Activated CD4-positive, alpha-beta T cell treated with anti-CD3 and anti-CD28 coated beads, Interleukin-2, amount 10 ng/mL, durations not matched to agents 24 days and 14 days (primary cell): ENCODE measurements at regions not wholly inside any gene's neighbourhood (a gene's known extent, or its start where the extent isn't known, plus 50 kb on each side); places are given as distances from the start of the nearest gene placed in this dataset.
A peak's percentile ranks its signal among the peaks of the same experiment; 100 is the strongest.

Experiments used
- DNase-seq: peaks from one replicate; pipeline ENCODE4 v3.0.0; 2022
- H3K27ac Mint-ChIP-seq: one replicate; pipeline ENCODE4 v1.8.0; 2022; ENCODE audit warnings: mild to moderate bottlenecking, mixed read lengths
- H3K27me3 Mint-ChIP-seq: one replicate; pipeline ENCODE4 v1.8.0; 2022; ENCODE audit warnings: mixed read lengths
- H3K36me3 Mint-ChIP-seq: one replicate; pipeline ENCODE4 v1.8.0; 2022; ENCODE audit warnings: low read depth, mild to moderate bottlenecking, mixed read lengths
- H3K4me1 Mint-ChIP-seq: one replicate; pipeline ENCODE4 v1.8.0; 2021; ENCODE audit warnings: mixed read lengths
- H3K4me3 Mint-ChIP-seq: one replicate; pipeline ENCODE4 v1.8.0; 2022; ENCODE audit warnings: mild to moderate bottlenecking, moderate library complexity, mixed read lengths
- H3K9me3 Mint-ChIP-seq: one replicate; pipeline ENCODE4 v1.8.0; 2021; ENCODE audit warnings: mixed read lengths
- intact Hi-C: fragments of 100-400 bp; cut with micrococcal nuclease; formaldehyde crosslinking; loops from one replicate; pipeline ENCODE4 v1.15.1; 2023

- Mint-ChIP-seq H3K9me3 (peaks cover 4% of the 10 kb centered on the region), H3K4me3 (no peak overlapping the region), H3K36me3 (no peaks in the 10 kb centered on the region), H3K4me1 (no peaks in the 10 kb centered on the region), H3K27ac (no peak overlapping the region), H3K27me3 (no peaks in the 10 kb centered on the region)
- intact Hi-C loops = no loop called here
- DNase-seq = no peak
Observed at GRCh38 chr1:233514946-233515391, 98.9 kb upstream of the KCNK1 start.

DNA sequence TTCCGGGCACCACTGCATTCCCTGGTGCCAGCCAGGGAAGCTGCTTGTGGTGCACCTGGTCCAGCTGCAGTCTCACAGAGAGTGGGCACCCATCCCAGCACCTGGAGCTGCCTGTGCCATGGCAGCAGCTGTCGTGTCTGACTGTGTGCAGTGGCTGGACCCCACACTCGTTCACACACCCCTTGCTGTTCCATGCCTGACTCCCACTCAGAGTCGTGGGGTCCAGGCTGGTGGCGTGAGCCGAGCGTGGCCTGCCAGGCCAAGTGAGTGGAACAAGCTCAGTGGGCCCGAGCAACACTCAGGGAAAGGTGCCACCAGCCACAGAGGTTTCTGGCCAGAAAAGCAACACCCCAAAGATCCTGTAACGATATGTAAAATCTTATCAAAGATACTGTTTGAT, 97.2 kb upstream of the KCNK1 start:
- H3K36me3 Mint-ChIP-seq = no peaks in the 10 kb centered on the region
- H3K9me3 Mint-ChIP-seq = peaks cover 4% of the 10 kb centered on the region
- H3K27me3 Mint-ChIP-seq = no peaks in the 10 kb centered on the region
- intact Hi-C loops = no loop called here
- DNase-seq = no peak
- H3K4me1 Mint-ChIP-seq = no peaks in the 10 kb centered on the region
- no peak overlapping the region for H3K27ac Mint-ChIP-seq
- no peak overlapping the region for H3K4me3 Mint-ChIP-seq

GRCh38 chr1:233518344-233518743, 95.6 kb upstream of the KCNK1 start:
- intact Hi-C loops = no loop called here
- peak; percentile 63 for DNase-seq
- Mint-ChIP-seq H3K9me3 (peaks cover 4% of the 10 kb centered on the region), H3K4me1 (no peaks in the 10 kb centered on the region), H3K4me3 (no peak overlapping the region), H3K27me3 (no peaks in the 10 kb centered on the region), H3K36me3 (no peaks in the 10 kb centered on the region), H3K27ac (no peak overlapping the region)

GRCh38 chr1:233520261-233521191, 93.4 kb upstream of the KCNK1 start:
- Mint-ChIP-seq H3K27ac (no peak overlapping the region), H3K4me1 (no peaks in the 10 kb centered on the region), H3K9me3 (peaks cover 4% of the 10 kb centered on the region), H3K36me3 (no peaks in the 10 kb centered on the region), H3K4me3 (no peak overlapping the region), H3K27me3 (no peaks in the 10 kb centered on the region)
- no peak for DNase-seq
- intact Hi-C loops = no loop called here

DNA sequence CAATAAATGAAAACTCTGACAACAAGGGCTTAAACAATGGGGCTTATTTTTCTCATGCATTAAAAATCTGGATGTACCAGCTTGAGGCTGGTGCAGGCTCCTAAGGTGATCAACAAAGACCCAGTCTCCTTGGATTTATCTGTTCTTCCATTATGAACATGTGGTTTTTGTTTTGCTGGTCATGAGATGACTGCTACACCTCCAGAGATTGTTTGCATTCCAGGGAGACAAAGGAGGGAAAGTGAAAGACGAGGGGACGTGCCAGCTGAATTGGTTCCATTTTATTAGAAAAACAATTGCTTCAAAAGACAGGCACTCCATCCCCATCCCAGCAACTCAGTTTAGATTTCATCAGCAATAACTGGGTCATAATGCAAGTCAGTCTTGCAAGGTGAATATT, 90.9 kb upstream of the KCNK1 start:
- DNase-seq = no peak
- Mint-ChIP-seq H3K36me3 (no peaks in the 10 kb centered on the region), H3K27me3 (no peaks in the 10 kb centered on the region), H3K4me1 (no peaks in the 10 kb centered on the region), H3K9me3 (peaks cover 4% of the 10 kb centered on the region), H3K27ac (no peak overlapping the region), H3K4me3 (no peak overlapping the region)
- intact Hi-C loops = no loop called here

DNA sequence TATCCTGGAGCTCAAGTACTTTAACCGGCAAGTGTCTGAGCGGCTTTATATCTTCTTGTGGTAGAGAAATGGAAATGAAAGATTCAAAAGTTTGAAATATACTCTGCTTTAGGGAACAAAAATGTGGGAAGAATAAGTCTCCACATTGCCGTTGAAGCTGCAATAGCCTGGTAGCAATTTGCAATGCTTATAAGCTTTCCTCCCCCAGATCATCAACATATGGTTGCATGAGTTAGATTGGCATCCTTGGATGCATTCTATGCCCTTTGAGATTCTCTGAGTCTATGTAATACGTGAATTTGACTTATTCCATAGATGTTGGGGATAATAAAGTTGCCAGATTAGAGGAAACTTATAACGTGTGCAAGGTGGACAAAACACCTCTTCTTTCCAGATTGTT, 86.1 kb upstream of the KCNK1 start:
- peaks cover 3% of the 10 kb centered on the region for H3K9me3 Mint-ChIP-seq
- no peak overlapping the region for H3K27ac Mint-ChIP-seq
- no peaks in the 10 kb centered on the region for H3K4me1 Mint-ChIP-seq
- H3K4me3 Mint-ChIP-seq = no peak overlapping the region
- DNase-seq = no peak
- no peaks in the 10 kb centered on the region for H3K27me3 Mint-ChIP-seq
- intact Hi-C loops = no loop called here
- H3K36me3 Mint-ChIP-seq = no peaks in the 10 kb centered on the region

DNA sequence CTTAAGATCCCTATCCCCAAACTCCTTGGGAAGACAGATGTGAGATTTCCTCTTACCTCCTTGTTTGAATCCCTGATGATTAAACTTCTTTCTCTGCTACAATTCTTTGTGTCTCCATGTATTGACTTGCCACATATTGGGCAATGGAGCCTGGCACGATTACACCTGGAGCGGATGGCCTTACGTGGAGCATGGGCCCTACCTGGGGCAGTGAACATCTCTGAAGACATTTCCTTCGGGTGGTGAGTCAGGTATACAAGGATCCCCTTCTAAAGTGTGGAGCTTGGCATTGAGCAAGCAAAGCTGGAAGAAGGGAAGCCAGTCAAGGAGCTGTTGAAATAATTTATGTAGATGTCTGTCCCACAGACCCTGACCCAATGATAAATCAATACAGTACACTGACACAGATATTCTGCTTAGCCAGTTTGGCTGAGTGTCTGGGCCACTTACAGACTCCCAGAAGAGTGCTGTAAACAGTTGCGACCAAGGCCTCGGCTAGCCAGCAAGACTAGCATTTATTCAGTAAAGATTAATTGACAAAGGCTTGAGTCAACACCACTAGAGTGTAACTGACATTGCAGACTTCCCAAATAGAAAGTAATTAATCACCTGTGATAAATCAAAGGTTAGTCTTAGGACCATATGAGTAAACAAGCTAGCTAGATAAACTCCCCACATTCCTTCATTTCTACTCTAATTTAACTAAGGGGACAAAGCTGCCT, 83.1 kb upstream of the KCNK1 start:
- Mint-ChIP-seq H3K27me3 (peaks cover 1% of the 10 kb centered on the region), H3K36me3 (no peaks in the 10 kb centered on the region), H3K4me1 (no peaks in the 10 kb centered on the region), H3K9me3 (peaks cover 3% of the 10 kb centered on the region), H3K4me3 (no peak overlapping the region), H3K27ac (no peak overlapping the region)
- intact Hi-C loops = no loop called here
- DNase-seq = no peak

GRCh38 chr1:233540816-233541215, 73.1 kb upstream of the KCNK1 start:
- Mint-ChIP-seq H3K4me1 (no peaks in the 10 kb centered on the region), H3K27me3 (peaks cover 10% of the 10 kb centered on the region), H3K4me3 (no peak overlapping the region), H3K27ac (no peak overlapping the region), H3K36me3 (no peaks in the 10 kb centered on the region), H3K9me3 (no peaks in the 10 kb centered on the region)
- DNase-seq = peak; percentile 12
- intact Hi-C loops = no loop called here

- Mint-ChIP-seq H3K36me3 (no peaks in the 10 kb centered on the region), H3K27me3 (peaks cover 6% of the 10 kb centered on the region), H3K4me1 (no peaks in the 10 kb centered on the region), H3K4me3 (no peak overlapping the region), H3K27ac (no peak overlapping the region), H3K9me3 (no peaks in the 10 kb centered on the region)
- intact Hi-C loops = no loop called here
- DNase-seq = no peak
Observed at GRCh38 chr1:233543338-233544255, 70.3 kb upstream of the KCNK1 start.

GRCh38 chr1:233544304-233544703, 69.6 kb upstream of the KCNK1 start:
- intact Hi-C loops = no loop called here
- Mint-ChIP-seq H3K27me3 (peaks cover 8% of the 10 kb centered on the region), H3K4me1 (no peaks in the 10 kb centered on the region), H3K4me3 (no peak overlapping the region), H3K36me3 (no peaks in the 10 kb centered on the region), H3K27ac (no peak overlapping the region), H3K9me3 (no peaks in the 10 kb centered on the region)
- DNase-seq = no peak

- Mint-ChIP-seq H3K27ac (no peak overlapping the region), H3K27me3 (peaks cover 5% of the 10 kb centered on the region), H3K4me1 (no peaks in the 10 kb centered on the region), H3K9me3 (no peaks in the 10 kb centered on the region), H3K4me3 (no peak overlapping the region), H3K36me3 (no peaks in the 10 kb centered on the region)
- intact Hi-C loops = no loop called here
- no peak for DNase-seq
Observed at GRCh38 chr1:233547726-233548125, 66.2 kb upstream of the KCNK1 start.

DNA sequence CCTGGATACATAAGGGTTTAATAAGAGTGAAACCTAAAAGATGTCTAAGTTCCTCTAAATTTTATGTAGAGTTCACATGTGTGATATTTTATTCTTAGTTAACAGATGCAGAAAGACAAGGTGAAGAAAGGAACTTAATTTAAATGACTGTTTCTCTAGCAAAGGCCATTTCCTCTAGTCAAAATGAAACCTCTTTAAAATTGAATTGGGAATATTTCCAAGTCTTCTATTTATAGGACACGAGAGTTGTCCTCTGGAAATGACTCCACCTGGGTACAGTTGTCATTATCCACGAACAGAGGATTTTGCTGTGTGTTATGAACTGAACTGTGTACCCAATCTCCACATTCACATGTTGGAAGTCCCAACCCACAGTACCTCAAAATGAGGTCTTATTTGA, 64.5 kb upstream of the KCNK1 start:
- intact Hi-C loops = no loop called here
- no peak for DNase-seq
- H3K9me3 Mint-ChIP-seq = no peaks in the 10 kb centered on the region
- H3K4me1 Mint-ChIP-seq = no peaks in the 10 kb centered on the region
- H3K4me3 Mint-ChIP-seq = no peak overlapping the region
- no peak overlapping the region for H3K27ac Mint-ChIP-seq
- no peaks in the 10 kb centered on the region for H3K36me3 Mint-ChIP-seq
- H3K27me3 Mint-ChIP-seq = peaks cover 5% of the 10 kb centered on the region

- H3K9me3 Mint-ChIP-seq = no peaks in the 10 kb centered on the region
- peaks cover 5% of the 10 kb centered on the region for H3K27me3 Mint-ChIP-seq
- H3K36me3 Mint-ChIP-seq = no peaks in the 10 kb centered on the region
- H3K4me1 Mint-ChIP-seq = no peaks in the 10 kb centered on the region
- H3K27ac Mint-ChIP-seq = no peak overlapping the region
- intact Hi-C loops = no loop called here
- no peak for DNase-seq
- no peak overlapping the region for H3K4me3 Mint-ChIP-seq
Observed at GRCh38 chr1:233549917-233550316, 64.0 kb upstream of the KCNK1 start.

DNA sequence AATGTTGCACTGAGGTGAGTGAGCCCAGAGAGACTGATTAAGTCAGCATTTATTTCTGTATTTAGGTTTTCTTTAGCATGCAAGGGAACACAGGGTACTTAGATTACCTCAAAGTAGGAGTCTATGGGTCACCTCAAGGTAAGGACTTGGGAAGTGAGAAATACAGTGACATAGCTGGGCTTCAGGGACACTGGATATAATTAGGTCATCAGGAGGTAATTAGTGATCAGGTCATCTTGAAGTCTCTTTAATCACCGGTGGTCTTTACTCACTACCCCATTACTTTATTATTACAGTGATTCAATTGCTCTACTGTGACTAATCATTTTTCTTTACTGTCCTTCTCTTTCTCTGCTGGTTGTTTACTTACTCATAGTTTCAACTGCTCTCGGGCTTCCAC, 59.9 kb upstream of the KCNK1 start:
- Mint-ChIP-seq H3K27ac (no peak overlapping the region), H3K9me3 (no peaks in the 10 kb centered on the region), H3K4me3 (no peak overlapping the region), H3K36me3 (no peaks in the 10 kb centered on the region), H3K27me3 (peaks cover 2% of the 10 kb centered on the region), H3K4me1 (no peaks in the 10 kb centered on the region)
- intact Hi-C loops = no loop called here
- DNase-seq = no peak
